SU-DHL-6 (cell line): ENCODE measurements at regions not wholly inside any gene's neighbourhood (a gene's known extent, or its start where the extent isn't known, plus 50 kb on each side); places are given as distances from the start of the nearest gene placed in this dataset.

Experiments
- CTCF ChIP-seq: fragments of 200-600 bp; sonication (generic); IDR thresholded peaks from one replicate; pipeline ENCODE4 v1.5.1; 2017; ENCODE audit warnings: antibody characterized with exemption, mild to moderate bottlenecking, low read length, moderate library complexity; ENCODE audit not compliant: insufficient read depth, poor library complexity, severe bottlenecking
- EZH2phosphoT487 ChIP-seq: fragments of 200-600 bp; sonication (generic), shearing (Covaris generic); conservative IDR thresholded peaks from 2 replicates; pipeline ENCODE4 v1.6.1; 2018; ENCODE audit warnings: mild to moderate bottlenecking, antibody characterized with exemption, low read length, moderate library complexity, mixed read lengths

DNA sequence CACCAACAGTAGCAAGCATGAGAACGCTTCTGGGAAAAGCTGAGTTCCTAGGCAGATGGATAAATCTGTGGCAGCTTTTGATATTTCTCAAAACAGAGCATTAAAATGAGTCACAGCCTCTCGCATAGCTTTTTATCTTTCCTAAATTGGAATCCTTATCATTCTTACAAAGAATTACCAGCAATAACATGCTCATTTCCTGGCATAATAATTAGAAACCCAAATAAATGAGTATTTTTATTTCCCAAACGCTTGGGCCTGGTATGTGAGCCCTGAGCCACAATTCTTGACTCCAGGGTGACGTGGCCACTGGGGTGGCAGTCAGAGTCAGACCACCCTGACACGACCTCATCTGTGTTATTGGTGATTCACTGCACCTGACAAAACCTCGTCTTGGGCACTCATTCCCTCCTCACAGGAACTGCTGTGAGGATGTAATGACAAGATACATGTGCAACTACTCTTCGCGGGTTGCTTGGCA is 210.7 kb downstream of the ARL4C start:
- no peak for TF ChIP-seq CTCF
- no peak for TF ChIP-seq EZH2phosphoT487
